ENCODE measurements at regions not wholly inside any gene's neighbourhood (a gene's known extent, or its start where the extent isn't known, plus 50 kb on each side); places are given as distances from the start of the nearest gene placed in this dataset.

GRCh38 chr1:98454666-98455065 is 206.9 kb upstream of the SNX7 start:
- Histone ChIP-seq H3K9me3 (no peaks in the 10 kb centered on the region), H3K4me3 (no peak overlapping the region), H3K27ac (no peak overlapping the region), H3K27me3 (no peaks in the 10 kb centered on the region), H3K4me1 (no peaks in the 10 kb centered on the region), H3K36me3 (no peaks in the 10 kb centered on the region)
- WGBS, 2 donors = 85 to 89% methylated on average over 4 of the region's 4 CpGs
- TF ChIP-seq POLR2AphosphoS5 (IDR thresholded peaks at IDR 0.05) (no peak), EP300 (IDR thresholded peaks at IDR 0.05) (no peak)
- DNase-seq = no peak
- intact Hi-C loops (cut with DNase I) = no loop called here

- intact Hi-C loops (cut with DNase I) = no loop called here
- no peak overlapping the region for H3K4me3 ChIP-seq
- no peak for DNase-seq
- H3K4me1 ChIP-seq = no peaks in the 10 kb centered on the region
- H3K9me3 ChIP-seq = no peaks in the 10 kb centered on the region
- TF ChIP-seq EP300 (IDR thresholded peaks at IDR 0.05) = no peak
- TF ChIP-seq POLR2AphosphoS5 (IDR thresholded peaks at IDR 0.05) = no peak
- no peak for TF ChIP-seq CTCF (IDR thresholded peaks at IDR 0.05)
- TF ChIP-seq POLR2A (IDR thresholded peaks at IDR 0.05) = no peak
- no peaks in the 10 kb centered on the region for H3K36me3 ChIP-seq
- WGBS, 2 donors = 80 to 89% methylated on average over 1 of the region's 1 CpG
- no peaks in the 10 kb centered on the region for H3K27me3 ChIP-seq
- H3K27ac ChIP-seq = no peak overlapping the region
Measured at GRCh38 chr1:98453066-98453465, 208.5 kb upstream of the SNX7 start.

GRCh38 chr1:98452162-98452561 is 209.4 kb upstream of the SNX7 start:
- TF ChIP-seq CTCF (IDR thresholded peaks at IDR 0.05) (no peak), POLR2AphosphoS5 (IDR thresholded peaks at IDR 0.05) (no peak), EP300 (IDR thresholded peaks at IDR 0.05) (no peak), POLR2A (IDR thresholded peaks at IDR 0.05) (no peak)
- WGBS, 2 donors = 49 to 60% methylated on average over 2 of the region's 2 CpGs

GRCh38 chr1:98441281-98441680 is 220.2 kb upstream of the SNX7 start:
- H3K36me3 ChIP-seq = no peaks in the 10 kb centered on the region
- no peaks in the 10 kb centered on the region for H3K4me1 ChIP-seq
- WGBS, 2 donors = 96 to 97% methylated on average over 1 of the region's 1 CpG

More at GRCh38 chr1:98452162-98452561, 209.4 kb upstream of the SNX7 start:
- H3K4me3 ChIP-seq = no peak overlapping the region
- H3K9me3 ChIP-seq = no peaks in the 10 kb centered on the region
- H3K4me1 ChIP-seq = no peaks in the 10 kb centered on the region
- no peaks in the 10 kb centered on the region for H3K36me3 ChIP-seq
- no peak overlapping the region for H3K27ac ChIP-seq
- intact Hi-C loops (cut with DNase I) = no loop called here
- no peak for DNase-seq
- H3K27me3 ChIP-seq = no peaks in the 10 kb centered on the region

GRCh38 chr1:98439471-98439870 is 222.1 kb upstream of the SNX7 start:
- H3K4me1 ChIP-seq = no peaks in the 10 kb centered on the region
- no peak overlapping the region for H3K27ac ChIP-seq
- DNase-seq = no peak
- no peaks in the 10 kb centered on the region for H3K27me3 ChIP-seq
- H3K36me3 ChIP-seq = no peaks in the 10 kb centered on the region
- TF ChIP-seq POLR2A (IDR thresholded peaks at IDR 0.05) (no peak), POLR2AphosphoS5 (IDR thresholded peaks at IDR 0.05) (no peak), EP300 (IDR thresholded peaks at IDR 0.05) (no peak), CTCF (IDR thresholded peaks at IDR 0.05) (no peak)
- H3K9me3 ChIP-seq = no peaks in the 10 kb centered on the region
- intact Hi-C loops (cut with DNase I) = no loop called here
- WGBS, 2 donors = 60 to 76% methylated on average over 2 of the region's 2 CpGs
- H3K4me3 ChIP-seq = no peak overlapping the region

More at GRCh38 chr1:98441281-98441680, 220.2 kb upstream of the SNX7 start:
- Histone ChIP-seq H3K4me3 (no peak overlapping the region), H3K27me3 (no peaks in the 10 kb centered on the region), H3K9me3 (no peaks in the 10 kb centered on the region), H3K27ac (no peak overlapping the region)
- TF ChIP-seq POLR2A (IDR thresholded peaks at IDR 0.05) (no peak), EP300 (IDR thresholded peaks at IDR 0.05) (no peak), POLR2AphosphoS5 (IDR thresholded peaks at IDR 0.05) (no peak), CTCF (IDR thresholded peaks at IDR 0.05) (no peak)
- intact Hi-C loops (cut with DNase I) = no loop called here
- DNase-seq = no peak
